GM12873 (cell line): ENCODE measurements at regions not wholly inside any gene's neighbourhood (a gene's known extent, or its start where the extent isn't known, plus 50 kb on each side); places are given as distances from the start of the nearest gene placed in this dataset.

Experiments used
- TF ChIP-seq, protein P1 (sequence below): IDR thresholded peaks from 2 replicates; pipeline ENCODE4 v1.5.1; 2012; ENCODE audit warnings: low read depth, mild to moderate bottlenecking, moderate library complexity, low read length, control low read depth; ENCODE audit not compliant: insufficient read depth; ENCODE audit errors: missing control alignments

DNA sequence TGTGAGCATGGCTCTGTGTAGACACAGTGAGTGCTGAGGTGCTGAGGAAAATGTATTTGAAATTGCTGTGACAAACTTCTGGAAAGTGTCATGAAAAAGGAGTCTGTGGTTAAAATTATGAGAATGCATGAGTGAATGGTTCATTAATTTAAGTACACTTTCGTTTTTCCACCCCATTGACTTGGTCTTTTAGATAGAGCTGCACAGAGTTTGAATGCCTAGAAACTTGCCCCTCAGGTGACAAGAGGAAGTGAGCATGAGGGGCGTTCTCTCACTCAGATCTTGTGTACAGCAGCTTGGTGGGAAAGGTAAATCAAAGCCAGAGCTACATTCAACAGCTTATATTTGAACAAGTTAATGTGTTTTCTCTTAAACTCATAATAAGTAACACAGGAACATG lies 296.8 kb downstream of the WDR72 start:
- TF ChIP-seq, protein P1, sequence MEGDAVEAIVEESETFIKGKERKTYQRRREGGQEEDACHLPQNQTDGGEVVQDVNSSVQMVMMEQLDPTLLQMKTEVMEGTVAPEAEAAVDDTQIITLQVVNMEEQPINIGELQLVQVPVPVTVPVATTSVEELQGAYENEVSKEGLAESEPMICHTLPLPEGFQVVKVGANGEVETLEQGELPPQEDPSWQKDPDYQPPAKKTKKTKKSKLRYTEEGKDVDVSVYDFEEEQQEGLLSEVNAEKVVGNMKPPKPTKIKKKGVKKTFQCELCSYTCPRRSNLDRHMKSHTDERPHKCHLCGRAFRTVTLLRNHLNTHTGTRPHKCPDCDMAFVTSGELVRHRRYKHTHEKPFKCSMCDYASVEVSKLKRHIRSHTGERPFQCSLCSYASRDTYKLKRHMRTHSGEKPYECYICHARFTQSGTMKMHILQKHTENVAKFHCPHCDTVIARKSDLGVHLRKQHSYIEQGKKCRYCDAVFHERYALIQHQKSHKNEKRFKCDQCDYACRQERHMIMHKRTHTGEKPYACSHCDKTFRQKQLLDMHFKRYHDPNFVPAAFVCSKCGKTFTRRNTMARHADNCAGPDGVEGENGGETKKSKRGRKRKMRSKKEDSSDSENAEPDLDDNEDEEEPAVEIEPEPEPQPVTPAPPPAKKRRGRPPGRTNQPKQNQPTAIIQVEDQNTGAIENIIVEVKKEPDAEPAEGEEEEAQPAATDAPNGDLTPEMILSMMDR: no peak

DNA sequence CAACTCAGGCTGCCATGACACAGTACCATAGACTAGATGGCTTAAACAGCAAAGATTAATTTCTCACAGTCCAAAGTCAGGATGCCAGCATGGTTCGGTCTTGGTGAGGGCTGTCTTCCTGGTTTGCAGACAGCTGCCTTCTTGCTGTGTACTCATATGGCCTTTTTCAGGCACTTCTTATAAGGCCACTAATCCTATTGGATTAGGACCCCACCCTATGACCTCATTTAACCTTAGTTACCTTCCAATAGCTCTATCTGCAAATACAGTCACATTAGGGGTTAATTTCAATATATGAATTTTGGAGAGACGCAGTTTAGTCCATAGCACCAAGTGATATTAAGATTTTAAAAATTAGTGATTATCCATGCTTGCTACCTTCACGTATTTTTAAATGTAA lies 297.8 kb downstream of the WDR72 start:
- TF ChIP-seq, protein P1: no peak

DNA sequence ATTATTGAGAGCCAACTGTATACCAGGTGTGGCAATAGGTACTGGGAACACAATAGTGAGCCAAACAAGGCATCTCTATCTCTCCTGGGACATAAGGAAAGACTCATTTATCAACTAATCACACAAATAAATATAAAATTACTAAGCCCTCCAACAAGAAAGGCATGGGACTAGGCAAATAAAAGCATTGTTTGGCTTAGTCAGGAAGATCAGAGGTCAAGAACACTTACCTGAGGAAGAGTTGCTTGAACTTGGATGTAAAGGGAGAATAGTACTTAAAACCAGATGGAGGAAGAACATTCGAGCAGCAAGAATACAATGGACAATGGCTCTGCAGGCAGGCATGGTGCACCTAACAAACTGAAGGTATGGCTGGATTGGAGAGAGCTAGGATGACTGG lies 300.7 kb downstream of the WDR72 start:
- TF ChIP-seq, protein P1: no peak

DNA sequence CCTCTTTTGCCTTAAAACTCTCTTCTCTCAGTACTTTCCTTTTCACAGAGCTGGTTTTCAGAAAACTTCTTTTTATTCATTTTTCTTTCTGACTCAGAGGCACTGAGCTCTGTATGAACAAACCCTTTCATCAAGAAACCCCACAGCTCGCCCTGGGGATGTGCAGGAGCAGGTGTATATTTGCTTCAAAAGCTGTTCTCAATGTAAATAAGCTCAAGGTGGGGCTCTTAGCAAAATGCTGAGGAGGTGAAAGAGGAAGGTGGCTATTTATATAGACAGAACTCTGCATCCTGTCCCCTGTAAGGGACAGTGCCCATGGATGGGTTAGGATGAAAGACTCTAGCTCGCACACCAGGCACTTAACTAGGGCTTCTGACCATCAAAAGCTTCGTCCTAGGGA lies 302.0 kb downstream of the WDR72 start:
- TF ChIP-seq, protein P1: no peak

DNA sequence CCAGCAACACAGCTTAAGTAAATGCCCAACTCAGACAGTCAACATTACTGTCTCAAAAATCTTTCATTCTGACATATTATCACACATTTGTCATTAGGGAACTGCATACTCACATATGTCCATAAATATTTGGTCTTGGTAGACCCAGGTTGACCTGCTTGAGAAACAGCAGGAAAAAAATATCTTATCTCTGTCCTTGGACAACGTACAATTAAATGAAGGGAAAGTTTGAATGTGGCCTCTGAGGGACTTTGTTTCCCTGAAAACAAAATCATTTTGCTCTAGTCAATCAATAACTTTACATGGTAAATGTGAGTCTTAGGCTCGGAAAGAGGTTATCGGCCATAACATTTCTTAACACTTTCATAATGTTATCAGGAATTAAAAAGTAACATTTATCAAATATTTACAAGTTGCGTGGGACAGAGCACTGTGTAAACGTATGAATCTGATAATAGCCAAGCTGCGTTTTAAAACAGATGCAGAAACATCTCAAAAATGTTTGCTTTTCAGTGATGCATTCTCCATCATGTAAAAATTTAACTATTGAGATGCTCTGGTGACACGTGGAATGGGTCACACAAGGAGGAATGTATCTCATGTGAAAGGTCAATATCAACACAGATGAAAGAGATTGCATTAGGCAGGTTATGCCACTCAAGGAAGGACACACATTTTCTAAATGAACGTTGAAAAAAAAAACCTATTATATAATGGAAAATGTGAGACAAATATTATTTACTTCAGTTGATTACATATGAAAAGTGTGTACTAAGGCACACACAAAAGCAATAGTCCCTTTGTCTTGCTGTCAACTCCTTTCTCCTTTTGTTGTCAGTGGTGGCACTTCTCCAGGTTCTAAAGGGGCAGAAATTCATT lies 304.4 kb downstream of the WDR72 start:
- TF ChIP-seq, protein P1: no peak

DNA sequence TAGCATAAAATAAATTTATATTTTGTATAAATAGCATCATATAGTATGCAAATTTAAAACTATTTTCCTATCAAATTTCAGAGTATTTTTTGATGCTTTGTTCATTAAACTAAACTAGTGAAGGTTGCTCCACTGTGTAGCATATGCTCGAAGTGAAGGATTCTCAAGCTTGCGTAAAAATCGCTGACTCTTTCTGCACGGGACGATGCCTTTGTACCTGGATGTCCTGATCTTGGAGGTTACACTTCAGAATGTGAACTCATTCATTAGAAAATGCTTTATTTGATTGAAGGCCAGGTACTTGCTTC lies 305.0 kb downstream of the WDR72 start:
- TF ChIP-seq, protein P1: no peak

DNA sequence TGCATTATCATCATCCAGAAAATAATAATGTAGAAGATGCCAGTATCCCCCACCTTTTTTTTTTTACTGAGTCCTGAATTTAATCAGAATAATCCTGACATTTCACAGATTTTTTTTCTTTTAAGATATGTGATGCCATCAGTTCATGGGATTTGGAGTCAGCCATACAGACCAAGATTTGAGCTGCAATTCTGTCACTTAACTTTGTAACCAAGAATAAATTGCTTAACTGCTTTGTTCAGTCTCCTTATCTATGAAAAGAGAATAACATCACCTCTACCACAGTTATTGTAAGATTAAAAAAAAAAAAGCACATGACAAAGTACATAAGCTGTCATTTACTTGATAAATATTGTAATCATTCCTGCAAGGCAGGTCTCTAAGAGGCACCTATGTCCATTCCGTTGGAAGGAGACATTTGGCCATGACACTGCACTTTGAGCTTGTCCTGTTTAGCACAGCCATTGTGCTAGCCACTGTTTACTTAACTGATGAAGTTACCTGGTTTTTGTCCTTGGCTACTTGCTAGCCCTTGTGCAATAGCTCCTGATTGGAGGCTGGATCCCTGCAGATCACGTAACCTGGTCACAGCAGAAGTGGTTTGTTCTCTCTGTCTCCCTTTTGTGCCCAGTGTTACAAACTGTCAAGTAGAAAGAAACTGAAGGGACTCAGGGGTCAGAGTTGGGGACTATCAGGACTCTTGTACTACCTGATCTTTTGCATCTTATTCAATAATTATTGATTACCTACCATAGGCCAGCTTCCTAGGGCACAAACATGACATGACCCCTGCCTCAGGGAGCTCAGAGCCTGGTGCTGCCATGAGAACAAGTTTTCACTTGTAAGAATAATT lies 306.0 kb downstream of the WDR72 start:
- TF ChIP-seq, protein P1: no peak
